Transverse colon (tissue), 4 donors: ENCODE measurements at regions not wholly inside any gene's neighbourhood (a gene's known extent, or its start where the extent isn't known, plus 50 kb on each side); places are given as distances from the start of the nearest gene placed in this dataset.

Experiments
- DNase-seq: peaks from one replicate; pipeline ENCODE4 v3.0.0-alpha.2; 2019
- H3K27ac ChIP-seq, 4 donors: fragments of 200-600 bp; sonication (generic); 2 replicates each; pipeline ENCODE4 v1.5.1; 2016 to 2018; ENCODE audit warnings: inconsistent platforms in 4 of 4
- H3K27me3 ChIP-seq: fragments of 200-600 bp; sonication (generic); 2 replicates; pipeline ENCODE4 v1.5.1; 2017; ENCODE audit warnings: inconsistent platforms
- H3K36me3 ChIP-seq, 4 donors: fragments of 200-600 bp; sonication (generic); 2 replicates each; pipeline ENCODE4 v1.5.1; 2017 to 2019; ENCODE audit warnings: inconsistent platforms in 4 of 4
- H3K4me1 ChIP-seq, 4 donors: fragments of 200-600 bp; sonication (generic); 2 replicates each; pipeline ENCODE4 v1.5.1; 2017 to 2020; ENCODE audit warnings: inconsistent platforms in 4 of 4
- H3K4me3 ChIP-seq, 4 donors: fragments of 200-600 bp; sonication (generic); 1 replicate in 1 of 4; 2 replicates in 3 of 4; pipeline versions ENCODE4 v1.5.1 to v1.6.1; 2017 to 2019; ENCODE audit warnings: inconsistent platforms in 4 of 4
- H3K9me3 ChIP-seq, 2 donors: fragments of 200-600 bp; sonication (generic); 2 replicates each; pipeline ENCODE4 v1.5.1; 2017 to 2019; ENCODE audit warnings: inconsistent platforms in 2 of 2
- EP300 ChIP-seq: sonication (generic); formaldehyde crosslinking; IDR thresholded peaks from one replicate; pipeline ENCODE4 v1.6.1; 2017; ENCODE audit warnings: antibody characterized with exemption, low read depth
- POLR2A ChIP-seq: fragments of 450-650 bp; IDR thresholded peaks from one replicate; pipeline ENCODE4 v1.6.1; 2016; ENCODE audit warnings: antibody characterized with exemption, mild to moderate bottlenecking, moderate library complexity
- POLR2AphosphoS5 ChIP-seq, 3 donors: sonication (generic); formaldehyde crosslinking; IDR thresholded peaks; one replicate each; pipeline ENCODE4 v1.6.1; 2016; ENCODE audit warnings: antibody characterized with exemption in 3 of 3
- WGBS, 2 donors: methylation state at CpG; one replicate each; pipeline ENCODE4 v1.1.5; 2018; ENCODE audit warnings: low coverage in 1 of 2; 5-methylcytosine and 5-hydroxymethylcytosine counted together
- in situ Hi-C, 4 donors: fragments of 200-750 bp; cut with MboI; loops; one replicate each; pipeline versions ENCODE4 v1.15.0 to v1.15.1; 2017; ENCODE audit warnings: low sequenced_read_pairs in 3 of 4, low pct_ligation_motif_present in 1 of 4, low pct_unique_long_range_greater_than_20kb in 1 of 4
- intact Hi-C: fragments of 100-400 bp; cut with DNase I; formaldehyde crosslinking; loops from one replicate; pipeline ENCODE4 v1.15.1; 2023; ENCODE audit warnings: low total_unique reads
- TF ChIP-seq, protein P1 (sequence below), 5 experiments: fragments of 200-600 bp in 3 of 5; fragments of 450-650 bp in 2 of 5; sonication (generic) in 3 of 5; IDR thresholded peaks; 1 replicate in 2 of 5; 2 replicates in 3 of 5; pipeline ENCODE4 v1.5.1; 2016 to 2017; ENCODE audit warnings: antibody characterized with exemption in 5 of 5, inconsistent platforms in 3 of 5, mild to moderate bottlenecking in 2 of 5, moderate library complexity in 1 of 5

DNA sequence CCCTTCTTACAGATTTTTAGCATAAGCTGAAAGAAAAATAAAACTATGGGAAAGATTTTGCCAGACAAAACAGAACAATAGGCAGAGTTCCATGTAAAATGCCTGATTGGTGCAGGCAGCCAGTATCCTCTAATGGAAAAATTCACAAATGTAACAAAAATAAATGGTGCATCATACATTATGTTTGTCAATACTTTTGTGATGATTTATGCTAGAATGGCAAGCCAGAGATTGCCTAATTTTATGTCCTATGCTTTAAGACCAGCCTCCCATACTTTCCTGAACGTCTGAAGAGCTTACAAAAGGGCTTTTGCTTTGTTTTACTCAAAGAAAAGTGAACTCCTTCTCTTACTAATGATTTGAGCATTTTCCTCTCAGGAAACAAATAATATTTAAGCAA, 81.5 kb upstream of the KCNJ15 start:
- Histone ChIP-seq H3K27ac (no peak overlapping the region), H3K4me1 (no peaks in the 10 kb centered on the region), H3K4me3 (no peak overlapping the region), H3K36me3 (no peaks in the 10 kb centered on the region), H3K27me3 (no peaks in the 10 kb centered on the region), H3K9me3 (no peaks in the 10 kb centered on the region)
- in situ Hi-C loops, result no loop called here
- no peak for DNase-seq
- intact Hi-C loops, result no loop called here
- TF ChIP-seq EP300, result no peak
- TF ChIP-seq, protein P1, sequence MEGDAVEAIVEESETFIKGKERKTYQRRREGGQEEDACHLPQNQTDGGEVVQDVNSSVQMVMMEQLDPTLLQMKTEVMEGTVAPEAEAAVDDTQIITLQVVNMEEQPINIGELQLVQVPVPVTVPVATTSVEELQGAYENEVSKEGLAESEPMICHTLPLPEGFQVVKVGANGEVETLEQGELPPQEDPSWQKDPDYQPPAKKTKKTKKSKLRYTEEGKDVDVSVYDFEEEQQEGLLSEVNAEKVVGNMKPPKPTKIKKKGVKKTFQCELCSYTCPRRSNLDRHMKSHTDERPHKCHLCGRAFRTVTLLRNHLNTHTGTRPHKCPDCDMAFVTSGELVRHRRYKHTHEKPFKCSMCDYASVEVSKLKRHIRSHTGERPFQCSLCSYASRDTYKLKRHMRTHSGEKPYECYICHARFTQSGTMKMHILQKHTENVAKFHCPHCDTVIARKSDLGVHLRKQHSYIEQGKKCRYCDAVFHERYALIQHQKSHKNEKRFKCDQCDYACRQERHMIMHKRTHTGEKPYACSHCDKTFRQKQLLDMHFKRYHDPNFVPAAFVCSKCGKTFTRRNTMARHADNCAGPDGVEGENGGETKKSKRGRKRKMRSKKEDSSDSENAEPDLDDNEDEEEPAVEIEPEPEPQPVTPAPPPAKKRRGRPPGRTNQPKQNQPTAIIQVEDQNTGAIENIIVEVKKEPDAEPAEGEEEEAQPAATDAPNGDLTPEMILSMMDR (IDR thresholded peaks at IDR 0.05), result no peak
- no peak for TF ChIP-seq POLR2A
- no peak for TF ChIP-seq POLR2AphosphoS5 (IDR thresholded peaks at IDR 0.05)
- WGBS, 2 donors, result 40 to 48% methylated on average over 1 of the region's 1 CpG

DNA sequence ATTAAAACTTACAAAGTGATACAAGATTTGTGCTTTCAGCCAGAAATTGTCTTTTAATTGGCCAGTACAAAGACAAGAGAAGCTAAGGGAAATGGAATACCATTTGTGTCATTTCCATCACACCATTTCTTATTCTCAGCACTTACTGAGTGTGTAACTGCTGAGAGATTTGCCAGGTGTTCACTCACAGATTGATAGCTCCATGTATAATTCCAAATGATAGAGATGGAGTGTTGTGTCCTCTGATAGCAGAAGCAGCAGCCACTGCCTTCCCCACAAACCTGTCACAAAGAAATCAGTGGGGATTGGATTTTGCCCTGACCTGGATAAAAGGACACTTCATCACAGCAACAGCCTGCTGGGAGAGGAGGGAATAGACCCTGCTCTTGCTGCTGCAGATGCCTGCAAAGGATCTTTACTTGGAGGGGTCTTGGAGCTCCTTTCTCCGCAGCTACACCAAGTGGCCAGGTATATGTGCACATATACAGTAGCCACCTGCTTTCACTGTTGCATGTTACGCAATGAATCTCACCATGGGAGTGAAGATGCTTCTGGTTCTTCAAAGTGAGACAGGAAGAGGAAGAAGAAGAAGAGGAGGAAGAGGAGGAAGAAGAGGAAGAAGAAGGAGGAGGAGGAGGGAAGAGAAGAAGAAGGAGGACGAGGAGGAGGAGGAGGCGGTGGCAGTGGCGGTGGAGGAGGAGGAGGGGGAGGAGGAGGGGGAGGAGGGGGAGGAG, 78.7 kb upstream of the KCNJ15 start:
- Histone ChIP-seq H3K27ac (no peak overlapping the region), H3K4me3 (no peak overlapping the region), H3K9me3 (no peaks in the 10 kb centered on the region), H3K36me3 (no peaks in the 10 kb centered on the region), H3K4me1 (no peaks in the 10 kb centered on the region), H3K27me3 (no peaks in the 10 kb centered on the region)
- TF ChIP-seq, protein P1 (IDR thresholded peaks at IDR 0.05), result no peak
- TF ChIP-seq POLR2AphosphoS5 (IDR thresholded peaks at IDR 0.05), result no peak
- TF ChIP-seq POLR2A, result no peak
- no peak for TF ChIP-seq EP300
- whole genome bisulfite sequencing, 2 donors, result 83 to 89% methylated on average over 4 to 5 of the region's 5 CpGs
- in situ Hi-C loops, result no loop called here
- intact Hi-C loops, result no loop called here
- DNase-seq, result no peak

DNA sequence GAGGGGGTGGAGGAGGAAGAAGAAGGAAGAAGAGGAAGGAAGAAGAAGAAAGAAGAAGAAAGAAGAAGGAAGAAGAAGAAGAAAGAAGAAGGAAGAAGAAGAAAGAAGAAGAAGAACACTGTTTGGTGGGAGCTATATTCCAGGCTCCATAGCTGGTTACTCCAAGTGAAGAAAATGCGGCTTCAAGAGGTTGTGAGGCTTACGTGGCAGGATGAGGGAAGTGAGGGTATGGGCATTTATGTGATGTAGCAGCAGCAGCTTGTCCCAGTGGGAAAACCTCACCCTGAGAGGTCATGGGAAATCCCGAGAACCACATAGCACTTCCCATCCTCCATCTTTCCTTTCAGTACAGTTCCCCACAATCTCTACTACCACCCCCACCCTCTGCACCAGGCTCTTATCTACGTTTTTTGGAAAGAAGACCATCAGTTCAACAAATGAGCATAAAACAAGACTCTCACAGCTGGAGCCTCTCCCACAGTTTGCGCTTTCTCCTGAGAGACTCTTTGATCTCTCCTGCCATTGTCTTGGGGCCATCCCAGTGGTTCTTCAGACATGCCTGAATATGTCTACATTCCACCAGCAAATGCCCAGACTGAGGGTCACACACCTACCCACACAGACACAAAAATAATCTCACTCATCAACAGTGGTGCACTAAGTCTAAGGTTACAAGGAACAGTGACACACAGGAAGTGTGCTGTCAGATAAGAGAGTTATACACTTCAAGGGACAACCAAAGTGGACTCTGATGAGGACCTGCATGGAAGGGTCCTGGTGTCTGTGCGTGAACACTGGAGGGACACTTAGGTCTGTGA, 77.9 kb upstream of the KCNJ15 start:
- Histone ChIP-seq H3K9me3 (no peaks in the 10 kb centered on the region), H3K27me3 (no peaks in the 10 kb centered on the region), H3K4me3 (no peak overlapping the region), H3K4me1 (no peaks in the 10 kb centered on the region), H3K36me3 (no peaks in the 10 kb centered on the region), H3K27ac (no peak overlapping the region)
- no peak for DNase-seq
- intact Hi-C loops, result no loop called here
- 78% methylated on average over 5 to 6 of the region's 6 CpGs for WGBS, 2 donors
- TF ChIP-seq POLR2AphosphoS5 (IDR thresholded peaks at IDR 0.05) (no peak), POLR2A (no peak), EP300 (no peak)
- TF ChIP-seq, protein P1 (IDR thresholded peaks at IDR 0.05), result no peak
- in situ Hi-C loops, result no loop called here

DNA sequence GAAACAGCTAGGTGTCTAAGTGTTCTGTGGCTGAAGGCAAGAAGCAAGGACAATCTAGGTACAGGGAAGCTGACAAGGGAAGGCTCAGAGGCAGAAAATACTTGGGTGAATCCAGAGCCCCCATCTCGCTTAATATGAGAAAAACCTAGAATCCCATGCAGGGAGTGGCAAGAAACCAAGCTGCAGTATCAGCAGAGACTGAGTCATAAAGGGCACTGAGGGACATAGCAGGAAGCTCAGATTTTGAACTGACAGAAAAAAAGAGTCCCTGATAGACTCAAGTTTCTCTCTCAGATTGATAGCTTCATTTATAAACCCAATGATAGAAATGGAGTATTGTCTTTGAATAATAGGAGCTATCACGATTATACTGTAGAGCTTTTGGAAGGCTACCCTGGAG, 77.3 kb upstream of the KCNJ15 start:
- Histone ChIP-seq H3K27me3 (no peaks in the 10 kb centered on the region), H3K27ac (no peak overlapping the region), H3K4me1 (no peaks in the 10 kb centered on the region), H3K4me3 (no peak overlapping the region), H3K36me3 (no peaks in the 10 kb centered on the region), H3K9me3 (no peaks in the 10 kb centered on the region)
- 71 to 89% methylated on average over 1 to 2 of the region's 2 CpGs for WGBS, 2 donors
- TF ChIP-seq, protein P1 (IDR thresholded peaks at IDR 0.05), result no peak
- TF ChIP-seq POLR2AphosphoS5 (IDR thresholded peaks at IDR 0.05) (no peak), POLR2A (no peak), EP300 (no peak)
- intact Hi-C loops, result no loop called here
- no peak for DNase-seq
- in situ Hi-C loops, result no loop called here
